GM19328 (cell line): ENCODE measurements at regions not wholly inside any gene's neighbourhood (a gene's known extent, or its start where the extent isn't known, plus 50 kb on each side); places are given as distances from the start of the nearest gene placed in this dataset.

Experiments
- ATAC-seq: cut with Tn5 transposase; IDR thresholded peaks from one replicate; pipeline ENCODE4 v1.9.1; 2021; ENCODE audit warnings: mild to moderate bottlenecking, moderate library complexity; ENCODE audit not compliant: unreplicated experiment

DNA sequence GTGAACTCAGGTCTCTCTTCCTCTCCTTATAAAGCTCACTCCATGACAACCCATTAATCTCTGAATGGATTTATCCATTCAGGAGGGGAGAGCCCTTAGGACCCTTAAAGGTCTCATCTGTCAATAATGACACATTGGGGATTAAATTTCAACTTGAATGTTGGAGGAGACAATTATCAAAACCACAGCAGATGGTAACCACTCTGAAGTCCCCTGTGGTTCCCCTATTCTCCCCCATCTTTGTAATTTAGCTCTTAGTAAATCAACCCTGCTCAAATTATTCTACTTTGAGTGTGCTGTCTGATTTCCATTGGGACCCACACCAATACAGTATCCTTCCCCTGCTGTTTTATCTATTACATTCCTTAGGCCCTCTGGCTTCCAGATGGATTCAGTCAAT, 72.0 kb upstream of the RAI14 start:
- no peak for ATAC-seq

DNA sequence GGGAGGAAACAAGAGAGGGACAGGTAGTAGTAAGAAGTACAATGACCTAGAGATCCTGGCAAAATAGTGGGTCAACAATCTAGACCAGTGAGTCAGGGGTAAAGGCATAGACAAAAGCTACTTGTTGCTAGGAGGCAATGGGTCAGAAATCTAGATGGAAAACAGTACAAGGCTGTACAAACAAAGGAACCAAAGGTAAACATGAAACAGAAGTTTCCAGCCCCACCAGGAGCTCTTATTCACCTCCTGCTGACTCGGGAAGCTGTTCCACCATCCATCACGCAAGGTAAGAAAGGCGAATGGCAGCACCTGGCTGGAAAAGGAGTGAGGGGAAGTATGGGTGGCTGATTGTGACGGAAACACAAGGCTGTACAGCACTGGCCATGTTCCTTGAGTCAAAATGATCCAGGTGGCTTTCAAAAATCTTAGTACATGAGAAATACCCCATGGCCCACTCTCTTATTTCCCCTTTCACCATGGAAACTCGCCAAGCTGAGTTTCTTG, 70.5 kb upstream of the RAI14 start:
- ATAC-seq, result no peak

DNA sequence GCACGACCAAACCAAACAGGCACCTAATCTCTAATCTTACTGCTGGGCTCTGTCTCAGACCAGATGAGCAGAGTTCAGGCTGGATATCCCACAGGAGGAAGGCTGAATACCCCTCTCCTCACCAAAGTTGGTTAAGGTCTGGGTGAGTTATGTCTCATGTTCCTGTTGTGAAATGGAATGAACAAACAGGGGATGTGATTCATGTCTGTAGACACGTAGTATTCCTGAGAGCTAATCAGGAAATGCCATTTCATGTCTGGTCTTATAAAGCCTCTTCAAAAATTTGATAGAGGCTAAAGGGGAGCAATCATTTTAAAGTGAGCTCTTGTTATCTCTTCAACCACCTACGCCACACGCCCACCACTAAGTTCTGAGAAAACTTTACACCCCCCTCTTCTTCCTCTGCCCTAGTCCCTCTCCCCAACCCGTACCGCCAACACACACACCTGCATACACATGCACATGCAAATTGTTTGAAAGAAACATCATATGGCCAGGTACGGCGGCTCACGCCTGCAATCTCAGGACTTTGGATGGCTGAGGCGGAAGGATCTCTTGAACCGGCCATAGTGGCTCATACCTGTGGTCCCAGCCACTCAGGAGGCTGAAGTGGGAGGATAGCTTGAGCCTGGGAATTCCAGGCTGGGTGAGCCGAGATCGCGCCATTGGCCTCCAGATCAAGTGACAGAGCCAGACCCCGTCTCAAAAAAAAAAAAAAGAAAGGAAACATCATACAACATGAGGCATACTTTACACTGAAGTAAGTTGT, 69.8 kb upstream of the RAI14 start:
- no peak for ATAC-seq

DNA sequence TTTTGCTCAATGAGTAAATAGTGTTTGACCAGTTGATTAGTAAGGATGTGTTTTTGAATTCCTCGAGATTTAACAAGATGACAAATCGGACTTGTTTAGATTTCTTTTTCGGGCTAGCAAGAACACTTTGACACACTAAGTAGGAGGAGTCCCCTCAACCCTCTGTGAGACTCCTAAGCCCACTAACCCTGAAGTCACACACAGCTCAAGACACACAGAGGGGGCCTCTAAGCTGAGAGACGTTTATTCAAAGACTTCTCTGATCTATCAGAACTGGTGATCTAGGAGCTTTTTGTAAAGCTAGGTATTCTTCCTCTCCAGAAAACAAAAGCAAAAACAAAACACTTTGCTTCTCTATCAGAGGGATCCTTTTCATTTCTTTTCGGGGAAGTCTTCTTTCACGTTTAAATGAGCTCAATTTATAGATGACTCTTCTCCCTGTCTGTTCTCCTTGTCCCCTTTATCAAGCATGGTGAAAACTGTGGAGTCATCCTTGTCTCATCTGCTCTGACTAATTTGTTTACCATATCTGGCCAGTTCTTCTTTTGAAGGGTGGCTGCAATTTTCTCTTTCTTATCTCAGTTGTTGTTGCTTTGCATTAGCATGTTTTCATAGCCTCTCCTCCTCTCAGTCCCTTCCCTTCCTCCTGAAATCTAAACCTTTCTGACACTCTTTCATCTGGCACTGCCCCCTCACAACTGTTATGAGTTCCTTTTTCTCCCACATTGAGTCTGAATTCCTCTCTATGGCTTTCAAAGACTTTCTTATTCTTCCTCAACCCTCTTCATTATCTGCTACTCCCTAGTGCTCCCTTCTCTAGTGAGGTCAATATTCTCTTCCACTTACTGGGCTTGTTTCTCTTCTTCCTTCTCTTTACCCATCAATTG, 68.5 kb upstream of the RAI14 start:
- ATAC-seq, result no peak

DNA sequence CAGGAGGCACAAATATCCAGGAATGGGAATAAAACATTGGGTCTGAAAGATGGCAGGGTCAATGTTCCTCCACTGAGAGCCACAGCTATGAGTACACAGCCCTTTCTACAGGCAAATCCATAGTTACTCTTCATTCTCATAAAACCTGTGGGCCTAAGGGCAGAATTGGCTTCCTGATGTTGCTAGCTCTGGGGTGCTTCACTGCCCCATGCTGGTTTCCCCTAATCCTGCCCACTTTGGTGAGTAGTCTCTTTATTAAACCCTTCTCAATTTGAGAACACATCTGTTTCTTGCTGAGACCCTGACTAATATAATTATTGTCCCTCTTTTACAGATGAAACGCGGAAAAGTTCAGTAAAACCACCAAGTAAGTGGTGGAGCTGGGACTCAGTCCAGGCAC, 66.3 kb upstream of the RAI14 start:
- no peak for ATAC-seq

DNA sequence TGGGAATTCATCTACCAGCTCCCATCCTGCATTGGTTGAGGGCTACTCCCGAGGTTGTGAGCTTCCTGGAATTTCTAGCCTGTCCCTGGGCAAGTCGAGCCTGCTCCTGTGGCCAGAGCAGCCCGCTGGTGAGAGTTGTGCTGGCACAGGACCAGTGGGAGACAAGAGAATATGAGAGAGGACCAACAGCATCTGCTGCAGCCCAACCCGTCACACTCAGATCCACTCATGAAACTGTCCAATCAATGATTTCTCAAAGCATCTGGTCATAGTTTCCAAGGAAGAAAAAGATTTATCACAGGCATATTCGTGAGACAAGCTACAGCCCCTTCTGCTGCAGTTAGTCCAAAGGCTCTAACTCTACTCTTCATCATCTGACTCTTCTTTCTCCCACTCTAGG, 64.4 kb upstream of the RAI14 start:
- no peak for ATAC-seq

DNA sequence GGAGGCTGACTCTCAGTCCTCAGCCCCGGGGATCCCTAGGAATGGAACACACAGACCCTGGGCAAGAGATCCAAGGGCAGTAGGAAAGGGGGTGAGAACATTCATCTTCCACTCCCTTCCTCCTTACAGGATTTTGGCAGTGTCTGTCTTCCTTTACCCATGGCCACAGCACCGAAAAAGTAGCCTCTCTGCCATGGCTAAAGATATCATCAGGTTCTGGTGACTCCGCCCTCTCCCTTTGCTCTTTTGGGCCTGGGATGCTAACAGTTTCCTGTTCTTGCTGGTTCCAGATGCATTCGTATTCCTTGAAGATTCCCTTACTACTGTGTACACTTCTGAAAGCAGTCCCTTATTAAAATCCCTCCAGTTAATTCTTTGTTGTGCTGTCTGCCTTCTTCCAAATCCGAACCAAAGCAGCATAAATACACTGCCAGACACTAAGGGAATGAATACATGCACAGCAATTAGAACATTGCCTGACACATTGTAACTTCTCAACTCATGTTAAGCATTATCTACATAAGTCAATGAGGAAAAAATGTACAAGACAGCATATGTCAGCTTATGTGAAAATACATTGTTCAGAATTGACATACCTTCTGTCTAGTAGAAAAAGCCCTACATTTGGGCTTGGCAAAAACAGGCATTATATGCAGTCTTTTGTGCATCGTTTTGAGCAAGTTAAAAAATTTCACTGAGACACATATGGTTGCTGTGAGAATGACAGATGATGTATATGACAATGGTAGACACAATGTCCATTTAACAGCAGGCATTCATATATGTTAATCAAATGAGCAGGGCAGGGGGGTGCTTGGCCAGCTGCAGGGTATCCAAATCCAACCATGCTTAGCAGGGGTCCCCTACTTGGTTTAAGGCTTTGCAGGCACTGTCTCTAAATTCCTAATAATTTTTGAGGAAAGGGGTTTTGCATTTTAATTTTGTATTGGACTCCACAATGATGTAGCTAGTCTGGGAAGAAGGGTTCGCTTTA, 58.8 kb upstream of the RAI14 start:
- ATAC-seq, result no peak

DNA sequence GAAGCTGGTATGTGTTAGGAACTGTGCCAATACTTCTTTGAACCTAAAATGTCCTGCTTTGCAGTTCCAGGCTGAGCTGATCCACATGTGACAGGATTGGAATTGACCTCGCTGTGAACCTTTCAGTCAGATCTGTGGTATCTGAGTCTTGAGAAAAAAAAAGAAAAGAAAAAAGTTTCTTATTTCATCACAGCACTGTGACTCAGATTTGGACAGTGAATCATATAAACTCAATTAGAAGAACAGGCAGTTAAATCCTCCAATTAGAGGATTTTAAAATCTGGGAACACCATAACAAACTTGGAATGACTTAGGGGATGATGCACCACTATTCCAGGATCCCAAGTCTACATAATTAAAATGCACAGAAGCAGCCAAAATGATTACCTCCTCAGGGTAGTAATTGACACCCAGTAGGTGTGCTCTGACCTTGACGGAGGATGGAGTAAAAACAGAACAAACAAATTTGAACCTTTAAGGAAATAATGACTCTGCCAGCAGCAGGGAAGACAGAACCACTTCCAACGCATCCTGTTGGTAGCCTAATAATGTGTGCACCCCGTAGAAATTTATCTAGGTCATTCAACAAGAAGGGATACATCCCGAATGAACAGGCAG, 57.8 kb upstream of the RAI14 start:
- no peak for ATAC-seq

DNA sequence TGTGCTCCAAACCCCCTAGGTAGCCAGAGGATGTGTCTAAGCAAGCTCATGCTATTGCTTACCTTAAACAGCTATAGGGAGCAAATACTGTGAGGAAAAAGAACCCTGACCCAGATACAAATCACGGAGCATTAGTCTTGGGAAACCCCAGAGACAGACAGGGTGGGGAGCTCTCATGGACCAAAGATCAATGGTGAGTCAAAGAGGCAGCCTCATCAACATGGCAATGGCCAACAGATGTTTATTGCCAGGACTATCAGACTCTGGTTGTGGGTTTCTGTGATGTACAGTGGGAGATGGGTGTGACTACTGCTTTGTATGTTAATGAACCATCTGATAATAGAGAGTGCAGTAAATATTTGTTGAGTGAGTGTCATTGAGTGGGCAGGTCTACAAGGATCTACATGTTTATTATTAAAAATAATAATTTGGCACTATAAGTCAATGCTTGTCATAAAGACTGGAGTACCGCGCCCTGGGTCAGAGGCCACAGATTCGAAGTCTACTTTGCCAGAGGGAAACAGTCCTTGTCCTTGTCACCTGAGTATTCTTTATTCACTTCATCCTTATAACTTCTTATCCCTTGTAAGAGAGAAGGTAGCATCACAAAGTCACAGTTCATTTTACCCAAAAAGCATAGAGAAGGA, 56.5 kb upstream of the RAI14 start:
- ATAC-seq, result no peak

DNA sequence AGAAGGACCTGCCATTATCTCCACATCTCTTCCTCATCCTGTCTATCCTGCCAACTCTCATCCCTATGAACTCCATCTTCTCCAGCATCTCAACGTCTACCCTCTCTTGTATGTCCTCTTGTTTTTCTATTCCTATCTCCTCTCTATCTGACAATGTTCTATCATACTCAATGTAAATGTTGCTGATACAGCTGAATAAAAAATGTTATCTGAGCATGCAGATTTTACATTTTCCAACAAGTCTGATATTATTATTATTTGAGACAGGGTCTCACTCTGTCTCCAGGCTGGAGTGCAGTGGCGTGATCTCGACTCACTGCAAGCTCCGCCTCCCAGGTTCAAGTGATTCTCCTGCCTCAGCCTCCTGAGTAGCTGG, 56.0 kb upstream of the RAI14 start:
- ATAC-seq, result no peak

DNA sequence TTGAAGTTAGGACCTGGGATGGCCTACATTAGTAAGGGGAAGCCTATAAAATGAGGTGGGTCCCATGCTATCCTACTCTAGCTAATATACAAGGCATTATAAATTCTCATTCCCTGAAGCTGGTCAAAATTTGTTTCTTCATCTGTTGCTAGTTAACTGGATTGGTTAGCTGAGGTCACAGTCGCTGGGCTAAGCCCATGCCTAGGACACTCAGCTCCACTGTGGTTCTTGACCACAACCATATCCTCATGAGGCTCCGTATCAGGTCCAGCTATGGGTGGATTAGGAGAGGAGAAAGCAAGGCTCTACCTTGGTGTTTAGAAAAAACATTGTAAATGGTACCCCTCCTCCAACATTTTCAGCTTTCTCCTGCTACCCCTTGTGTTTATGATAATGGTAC, 52.8 kb upstream of the RAI14 start:
- no peak for ATAC-seq

DNA sequence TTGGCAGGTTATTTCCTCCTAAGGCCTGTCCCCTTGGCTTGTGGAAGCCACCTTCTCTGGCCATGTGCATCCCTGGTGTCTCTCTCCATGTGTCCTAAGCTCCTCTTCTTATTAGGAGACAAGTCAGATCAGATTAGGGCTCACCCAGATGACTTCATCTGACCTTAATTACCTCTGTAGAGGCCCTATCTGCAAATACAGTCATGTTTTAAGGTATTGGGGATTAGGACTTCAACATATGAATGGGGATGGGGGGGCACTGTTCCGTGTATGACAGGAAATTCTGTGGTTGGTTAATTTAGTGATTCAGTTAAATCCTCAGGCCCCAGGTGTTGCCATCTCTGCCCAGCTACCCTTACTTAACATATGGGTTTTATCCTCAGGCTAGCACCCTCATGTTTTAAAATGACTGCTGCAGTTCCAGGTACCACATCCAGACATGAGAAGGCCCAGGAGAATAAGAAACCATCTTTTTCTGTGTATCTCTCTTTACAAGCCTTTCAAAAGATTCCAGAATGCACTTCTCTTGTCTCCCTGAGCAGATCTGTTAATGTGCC, 51.9 kb upstream of the RAI14 start:
- no peak for ATAC-seq

DNA sequence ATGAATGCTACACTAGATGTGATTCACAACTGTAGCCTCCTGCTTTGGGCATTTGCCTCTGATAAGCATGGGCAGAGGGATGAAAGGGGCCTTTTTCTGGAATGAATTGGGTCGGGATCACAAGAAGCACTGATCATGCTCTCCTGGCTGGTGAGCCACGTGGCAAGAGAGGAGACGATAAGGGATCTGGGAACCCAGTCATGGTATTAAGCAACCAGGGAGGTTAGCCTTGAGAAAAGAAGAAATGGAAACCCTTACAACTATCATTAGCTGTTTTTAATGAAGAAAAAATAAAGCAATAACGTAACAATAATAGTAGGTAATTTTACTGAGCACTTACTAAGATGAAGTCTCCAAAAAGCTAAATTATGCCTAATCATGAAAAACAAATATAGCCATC, 50.0 kb upstream of the RAI14 start:
- ATAC-seq, result no peak
